AG10803 (cell line): ENCODE measurements at regions not wholly inside any gene's neighbourhood (a gene's known extent, or its start where the extent isn't known, plus 50 kb on each side); places are given as distances from the start of the nearest gene placed in this dataset.
A peak's percentile ranks its signal among the peaks of the same experiment; 100 is the strongest.

Source experiments
- DNase-seq: peaks from one replicate; pipeline ENCODE4 v3.0.0; 2010; ENCODE audit warnings: low read depth
- H3K4me3 ChIP-seq: 2 replicates; pipeline ENCODE4 v1.5.1; 2011; ENCODE audit warnings: mild to moderate bottlenecking, low read length, control low read depth
- TF ChIP-seq, protein P1 (sequence below): conservative IDR thresholded peaks from 2 replicates; pipeline ENCODE4 v1.5.1; 2011; ENCODE audit warnings: mild to moderate bottlenecking, low read length, control low read depth, inconsistent platforms

DNA sequence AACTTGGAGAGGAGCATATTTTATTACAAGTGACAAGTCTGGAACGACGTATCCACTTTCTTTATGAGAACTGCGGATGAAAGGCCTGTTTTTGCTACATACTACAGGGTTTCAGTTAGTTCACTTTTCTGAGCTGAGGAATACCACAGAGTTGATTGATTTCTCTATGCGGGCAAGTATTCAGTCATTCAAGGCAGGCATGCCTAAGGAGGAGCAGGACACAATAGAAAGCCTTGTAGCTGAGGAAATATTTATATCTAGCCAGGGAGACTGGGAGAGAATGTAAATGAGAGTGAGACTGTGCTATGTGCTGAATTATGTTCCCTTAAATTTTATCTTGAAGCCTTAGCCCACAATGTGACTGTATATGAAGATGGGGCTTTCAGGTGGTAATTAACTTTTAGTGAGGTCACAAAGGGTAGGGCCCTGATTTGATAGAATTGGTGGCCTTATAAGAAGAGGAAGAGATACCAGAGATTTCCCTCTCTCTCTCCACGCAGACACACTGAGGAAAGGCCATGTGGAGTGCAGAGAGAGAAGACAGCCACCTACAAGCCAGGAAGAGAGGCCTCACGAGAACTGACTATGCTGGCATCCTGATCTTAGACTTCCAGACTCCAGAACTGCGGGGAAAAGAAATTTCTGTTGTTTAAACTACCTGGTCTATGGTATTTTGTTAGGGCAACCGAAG is 459.0 kb upstream of the ATP2B1 start:
- H3K4me3 ChIP-seq, result no peak overlapping the region
- TF ChIP-seq, protein P1, sequence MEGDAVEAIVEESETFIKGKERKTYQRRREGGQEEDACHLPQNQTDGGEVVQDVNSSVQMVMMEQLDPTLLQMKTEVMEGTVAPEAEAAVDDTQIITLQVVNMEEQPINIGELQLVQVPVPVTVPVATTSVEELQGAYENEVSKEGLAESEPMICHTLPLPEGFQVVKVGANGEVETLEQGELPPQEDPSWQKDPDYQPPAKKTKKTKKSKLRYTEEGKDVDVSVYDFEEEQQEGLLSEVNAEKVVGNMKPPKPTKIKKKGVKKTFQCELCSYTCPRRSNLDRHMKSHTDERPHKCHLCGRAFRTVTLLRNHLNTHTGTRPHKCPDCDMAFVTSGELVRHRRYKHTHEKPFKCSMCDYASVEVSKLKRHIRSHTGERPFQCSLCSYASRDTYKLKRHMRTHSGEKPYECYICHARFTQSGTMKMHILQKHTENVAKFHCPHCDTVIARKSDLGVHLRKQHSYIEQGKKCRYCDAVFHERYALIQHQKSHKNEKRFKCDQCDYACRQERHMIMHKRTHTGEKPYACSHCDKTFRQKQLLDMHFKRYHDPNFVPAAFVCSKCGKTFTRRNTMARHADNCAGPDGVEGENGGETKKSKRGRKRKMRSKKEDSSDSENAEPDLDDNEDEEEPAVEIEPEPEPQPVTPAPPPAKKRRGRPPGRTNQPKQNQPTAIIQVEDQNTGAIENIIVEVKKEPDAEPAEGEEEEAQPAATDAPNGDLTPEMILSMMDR, result no peak
- DNase-seq, result no peak

DNA sequence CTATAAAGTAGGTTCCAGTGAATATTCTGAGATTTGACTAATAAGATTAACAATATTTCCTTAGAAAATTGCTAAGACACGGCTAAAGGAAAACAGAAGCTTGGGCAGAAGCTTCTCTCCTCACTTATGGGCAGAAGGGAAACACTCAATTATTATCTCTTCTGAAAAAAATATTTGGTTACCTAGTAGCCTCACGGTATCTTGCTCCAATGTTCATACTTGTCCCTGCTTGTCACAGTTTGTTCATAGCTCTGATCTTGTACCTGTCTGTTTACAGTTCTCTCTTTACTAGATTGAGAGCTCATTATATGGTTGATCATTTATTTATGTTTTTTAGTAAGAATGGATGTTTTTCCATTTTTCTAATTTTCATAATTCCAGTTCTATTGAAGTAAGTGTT is 458.0 kb upstream of the ATP2B1 start:
- H3K4me3 ChIP-seq, result no peak overlapping the region
- TF ChIP-seq, protein P1, result no peak
- DNase-seq, result no peak

GRCh38 chr12:90166012-90166411 is 457.4 kb upstream of the ATP2B1 start:
- no peak for DNase-seq
- TF ChIP-seq, protein P1, result no peak
- H3K4me3 ChIP-seq, result no peak overlapping the region

- DNase-seq, result peak; percentile 0
- no peak overlapping the region for H3K4me3 ChIP-seq
- TF ChIP-seq, protein P1, result no peak
Measured at GRCh38 chr12:90163975-90164374, 455.3 kb upstream of the ATP2B1 start.

DNA sequence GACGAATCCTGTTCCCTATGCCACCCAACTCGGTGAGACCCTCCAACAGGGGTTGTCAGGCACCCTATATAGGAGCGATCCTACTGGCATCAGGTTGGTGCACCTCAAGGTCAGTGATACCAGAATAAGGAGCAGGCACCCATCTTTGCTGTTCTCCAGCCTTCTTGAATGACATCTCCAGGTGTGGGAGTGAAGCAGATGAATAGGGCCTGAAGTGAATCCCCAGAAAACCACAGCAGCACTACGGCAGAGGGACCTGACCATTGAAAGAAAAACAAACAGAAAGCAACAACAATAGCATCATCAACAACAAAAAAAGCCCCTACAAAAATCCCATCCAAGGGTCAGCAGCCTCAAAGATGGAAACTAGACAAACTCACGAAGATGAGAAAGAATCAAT is 445.2 kb upstream of the ATP2B1 start:
- no peak overlapping the region for H3K4me3 ChIP-seq
- no peak for DNase-seq
- TF ChIP-seq, protein P1, result no peak

DNA sequence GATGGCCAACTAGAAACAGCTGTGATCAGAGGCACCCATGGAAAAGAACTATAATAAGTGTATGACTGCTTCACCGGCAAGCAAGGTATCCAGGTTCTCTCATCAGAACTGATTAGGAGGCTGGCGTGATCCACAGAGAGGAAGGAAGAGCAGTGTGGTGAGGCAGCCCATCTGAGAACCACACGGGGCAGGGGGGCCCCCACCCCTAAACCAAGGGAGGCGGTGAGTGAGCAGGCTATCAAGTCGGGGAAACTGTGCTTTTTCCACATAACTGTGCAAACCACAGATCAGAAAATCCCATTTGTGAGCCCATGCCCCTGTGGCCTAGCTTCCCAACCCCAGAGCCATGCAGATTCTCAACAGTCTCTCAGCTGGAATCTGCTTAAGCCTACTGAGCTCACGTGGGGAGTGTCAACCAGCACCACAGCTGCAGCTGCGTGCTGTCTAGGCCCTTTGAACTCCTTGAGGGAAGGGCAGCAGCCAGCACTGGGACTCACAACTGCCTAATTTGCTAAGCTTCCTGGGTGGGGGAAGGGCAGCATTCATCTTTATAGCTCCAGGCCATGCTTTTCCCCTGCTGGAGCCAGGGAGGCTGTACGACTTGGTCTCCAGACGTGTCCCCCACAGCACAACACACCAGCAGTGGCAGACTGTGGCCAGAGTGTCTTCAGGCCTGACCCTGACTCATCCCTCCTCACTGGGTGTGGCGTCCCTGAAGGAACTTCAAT is 444.4 kb upstream of the ATP2B1 start:
- peak; percentile 1 for DNase-seq
- TF ChIP-seq, protein P1, result no peak
- H3K4me3 ChIP-seq, result no peak overlapping the region

DNA sequence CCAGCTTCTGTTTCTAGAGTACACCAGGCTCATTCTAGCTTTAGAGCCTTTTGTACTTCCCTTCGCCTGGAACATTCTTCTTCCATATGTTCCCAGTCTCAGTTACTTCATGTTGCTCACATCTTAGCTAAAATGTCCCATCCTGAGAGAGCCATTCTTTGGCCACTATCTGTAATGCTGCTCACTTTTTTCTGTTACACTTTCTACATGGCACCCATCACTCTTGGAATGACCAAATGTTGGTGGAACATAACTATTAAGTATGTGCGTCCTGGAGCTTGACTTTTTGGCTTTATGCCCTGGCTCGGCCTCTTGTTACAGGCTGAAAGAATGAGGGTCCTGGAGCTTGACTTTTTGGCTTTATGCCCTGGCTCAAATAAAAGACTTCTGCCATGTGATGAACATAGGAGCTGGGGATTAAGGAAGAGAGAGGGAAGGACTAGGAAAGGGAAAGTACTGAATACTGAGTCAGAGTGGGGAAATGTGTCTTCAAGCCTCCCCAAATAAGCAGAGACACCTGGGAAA is 442.9 kb upstream of the ATP2B1 start:
- TF ChIP-seq, protein P1, result no peak
- H3K4me3 ChIP-seq, result no peak overlapping the region
- no peak for DNase-seq
